HUES64 (cell line): ENCODE measurements at regions not wholly inside any gene's neighbourhood (a gene's known extent, or its start where the extent isn't known, plus 50 kb on each side); places are given as distances from the start of the nearest gene placed in this dataset.

Experiments
- H3K27ac ChIP-seq: 2 replicates; pipeline ENCODE4 v1.7.0; 2013; ENCODE audit warnings: low read depth, low read length, inconsistent platforms
- H3K27me3 ChIP-seq: 2 replicates; pipeline ENCODE4 v1.6.1; 2013; ENCODE audit warnings: mild to moderate bottlenecking, low read length; ENCODE audit not compliant: insufficient read depth
- H3K36me3 ChIP-seq: 2 replicates; pipeline ENCODE4 v1.6.1; 2013; ENCODE audit warnings: mild to moderate bottlenecking, low read length; ENCODE audit not compliant: insufficient read depth
- H3K4me1 ChIP-seq: 2 replicates; pipeline ENCODE4 v1.6.1; 2013; ENCODE audit warnings: mild to moderate bottlenecking, low read length, moderate library complexity; ENCODE audit not compliant: insufficient read depth
- H3K4me3 ChIP-seq: 2 replicates; pipeline ENCODE4 v1.5.1; 2013; ENCODE audit warnings: mild to moderate bottlenecking, low read length, moderate library complexity
- H3K9ac ChIP-seq: 2 replicates; pipeline ENCODE4 v1.6.1; 2013; ENCODE audit warnings: mild to moderate bottlenecking, low read depth, low read length
- H3K9me3 ChIP-seq: 2 replicates; pipeline ENCODE4 v1.6.1; 2013; ENCODE audit warnings: low read depth, low read length; ENCODE audit not compliant: insufficient read depth
- WGBS: fragments of 150-250, 120-280 bp; methylation state at CpG from one replicate; pipeline ENCODE4 v1.1.7; 2013; ENCODE audit warnings: missing lambda C conversion rate; 5-methylcytosine and 5-hydroxymethylcytosine counted together

GRCh38 chr5:67315082-67315989 lies 118.7 kb upstream of the CD180 start:
- no peaks in the 10 kb centered on the region for H3K36me3 ChIP-seq
- 91% methylated on average over 6 of the region's 7 CpGs for WGBS
- H3K9ac ChIP-seq, result no peak overlapping the region
- no peak overlapping the region for H3K4me3 ChIP-seq
- H3K27me3 ChIP-seq, result no peaks in the 10 kb centered on the region
- no peaks in the 10 kb centered on the region for H3K4me1 ChIP-seq
- no peak overlapping the region for H3K27ac ChIP-seq
- no peaks in the 10 kb centered on the region for H3K9me3 ChIP-seq

GRCh38 chr5:67311701-67312100 lies 115.1 kb upstream of the CD180 start:
- Histone ChIP-seq H3K36me3 (no peaks in the 10 kb centered on the region), H3K4me3 (no peak overlapping the region), H3K4me1 (no peaks in the 10 kb centered on the region), H3K27me3 (no peaks in the 10 kb centered on the region), H3K9me3 (no peaks in the 10 kb centered on the region), H3K9ac (no peak overlapping the region), H3K27ac (no peak overlapping the region)
- WGBS, result 94% methylated on average over 2 of the region's 2 CpGs

- 100% methylated on average over 1 of the region's 2 CpGs for WGBS
- H3K27ac ChIP-seq, result no peak overlapping the region
- no peak overlapping the region for H3K4me3 ChIP-seq
- H3K9me3 ChIP-seq, result no peaks in the 10 kb centered on the region
- no peaks in the 10 kb centered on the region for H3K36me3 ChIP-seq
- H3K9ac ChIP-seq, result no peak overlapping the region
- no peaks in the 10 kb centered on the region for H3K4me1 ChIP-seq
- H3K27me3 ChIP-seq, result no peaks in the 10 kb centered on the region
Observed at GRCh38 chr5:67311208-67311607, 114.6 kb upstream of the CD180 start.

GRCh38 chr5:67310740-67311139 lies 114.1 kb upstream of the CD180 start:
- no peaks in the 10 kb centered on the region for H3K27me3 ChIP-seq
- H3K4me1 ChIP-seq, result no peaks in the 10 kb centered on the region
- no peaks in the 10 kb centered on the region for H3K36me3 ChIP-seq
- WGBS, result no CpG with 5 or more reads among the region's 2 CpGs
- H3K4me3 ChIP-seq, result no peak overlapping the region
- H3K9me3 ChIP-seq, result no peaks in the 10 kb centered on the region
- no peak overlapping the region for H3K9ac ChIP-seq
- H3K27ac ChIP-seq, result no peak overlapping the region

- WGBS, result 93% methylated on average over 1 of the region's 1 CpG
- no peaks in the 10 kb centered on the region for H3K4me1 ChIP-seq
- H3K4me3 ChIP-seq, result no peak overlapping the region
- no peaks in the 10 kb centered on the region for H3K36me3 ChIP-seq
- no peaks in the 10 kb centered on the region for H3K9me3 ChIP-seq
- no peak overlapping the region for H3K9ac ChIP-seq
- H3K27me3 ChIP-seq, result no peaks in the 10 kb centered on the region
- H3K27ac ChIP-seq, result no peak overlapping the region
Observed at GRCh38 chr5:67310169-67310568, 113.6 kb upstream of the CD180 start.

- Histone ChIP-seq H3K9ac (no peak overlapping the region), H3K4me1 (no peaks in the 10 kb centered on the region), H3K4me3 (no peak overlapping the region), H3K27me3 (no peaks in the 10 kb centered on the region), H3K9me3 (no peaks in the 10 kb centered on the region), H3K36me3 (no peaks in the 10 kb centered on the region), H3K27ac (no peak overlapping the region)
- WGBS, result 90% methylated on average over 3 of the region's 3 CpGs
Observed at GRCh38 chr5:67308988-67309688, 112.5 kb upstream of the CD180 start.

GRCh38 chr5:67306965-67307607 lies 110.5 kb upstream of the CD180 start:
- H3K27me3 ChIP-seq, result no peaks in the 10 kb centered on the region
- no peak overlapping the region for H3K27ac ChIP-seq
- no peaks in the 10 kb centered on the region for H3K9me3 ChIP-seq
- H3K4me1 ChIP-seq, result no peaks in the 10 kb centered on the region
- no peak overlapping the region for H3K9ac ChIP-seq
- H3K4me3 ChIP-seq, result no peak overlapping the region
- WGBS, result 87% methylated on average over 3 of the region's 4 CpGs
- H3K36me3 ChIP-seq, result no peaks in the 10 kb centered on the region

GRCh38 chr5:67305913-67306710 lies 109.5 kb upstream of the CD180 start:
- Histone ChIP-seq H3K27ac (no peak overlapping the region), H3K27me3 (no peaks in the 10 kb centered on the region), H3K36me3 (no peaks in the 10 kb centered on the region), H3K9ac (no peak overlapping the region), H3K4me1 (no peaks in the 10 kb centered on the region), H3K9me3 (no peaks in the 10 kb centered on the region), H3K4me3 (no peak overlapping the region)
- WGBS, result 94% methylated on average over 9 of the region's 9 CpGs

GRCh38 chr5:67305401-67305800 lies 108.8 kb upstream of the CD180 start:
- H3K27ac ChIP-seq, result no peak overlapping the region
- 95% methylated on average over 1 of the region's 1 CpG for WGBS

GRCh38 chr5:67303356-67303755 lies 106.8 kb upstream of the CD180 start:
- 97% methylated on average over 3 of the region's 3 CpGs for WGBS
- H3K9me3 ChIP-seq, result no peaks in the 10 kb centered on the region
- H3K36me3 ChIP-seq, result no peaks in the 10 kb centered on the region
- H3K4me3 ChIP-seq, result no peak overlapping the region
- no peaks in the 10 kb centered on the region for H3K27me3 ChIP-seq
- no peak overlapping the region for H3K27ac ChIP-seq
- H3K9ac ChIP-seq, result no peak overlapping the region
- no peaks in the 10 kb centered on the region for H3K4me1 ChIP-seq

More at GRCh38 chr5:67305401-67305800, 108.8 kb upstream of the CD180 start:
- H3K4me1 ChIP-seq, result no peaks in the 10 kb centered on the region
- no peaks in the 10 kb centered on the region for H3K36me3 ChIP-seq
- H3K4me3 ChIP-seq, result no peak overlapping the region
- no peak overlapping the region for H3K9ac ChIP-seq
- H3K9me3 ChIP-seq, result no peaks in the 10 kb centered on the region
- no peaks in the 10 kb centered on the region for H3K27me3 ChIP-seq
